ENCODE measurements at regions not wholly inside any gene's neighbourhood (a gene's known extent, or its start where the extent isn't known, plus 50 kb on each side); places are given as distances from the start of the nearest gene placed in this dataset.
"Not testable (repeated sequence)": the region's sequence is repeated elsewhere in the genome, so short reads cannot be mapped to it uniquely, and the experiment has no call there.

- H3K9me3 ChIP-seq (replicated peaks in 1 of 11), result peaks cover 15 to 43% (median 23%) of the 10 kb centered on the region in 11 experiments
- peak overlapping the region in 9 of 11 experiments; percentile 4 to 55 (median 45); a peak in 13 of 22 replicates for H3K27ac ChIP-seq
- no peak for TF ChIP-seq Cebpa-rat (IDR thresholded peaks at IDR 0.05)
- peaks cover 0 to 7% (median 0%) of the 10 kb centered on the region in 11 experiments; a peak in 1 of 22 replicates for H3K36me3 ChIP-seq
- H3K4me3 ChIP-seq, result no peak overlapping the region
- H3K4me2 ChIP-seq, result peak overlapping the region; percentile 56 to 89 (median 72)
- no peaks in the 10 kb centered on the region for H4K20me1 ChIP-seq
- peak overlapping the region in 2 of 11 experiments; percentile 16 to 37; a peak in 2 of 22 replicates for H3K9ac ChIP-seq
- H3K27me3 ChIP-seq, result no peaks in the 10 kb centered on the region
- H3K4me1 ChIP-seq, result peaks cover 32 to 81% (median 74%) of the 10 kb centered on the region in 10 experiments
These were observed 110.8 kb downstream of the ERMARD start for GRCh38 chr6:169862043-169862891.

GRCh38 chr6:169861431-169862042 lies 110.1 kb downstream of the ERMARD start:
- H3K4me3 ChIP-seq, result no peak overlapping the region; a peak in 1 of 20 replicates
- H3K9me3 ChIP-seq (replicated peaks in 1 of 11), result peaks cover 22 to 50% (median 31%) of the 10 kb centered on the region in 11 experiments
- no peaks in the 10 kb centered on the region for H3K27me3 ChIP-seq
- H3K4me1 ChIP-seq, result peaks cover 32 to 74% (median 66%) of the 10 kb centered on the region in 10 experiments
- peak overlapping the region in 8 of 11 experiments; percentile 22 to 55 (median 45); a peak in 13 of 22 replicates for H3K27ac ChIP-seq
- TF ChIP-seq Cebpa-rat (IDR thresholded peaks at IDR 0.05), result peak in 1 of 11 experiments; percentile 42; a peak in 2 of 22 replicates
- no peaks in the 10 kb centered on the region for H4K20me1 ChIP-seq
- H3K36me3 ChIP-seq, result peaks cover 0 to 7% (median 0%) of the 10 kb centered on the region in 11 experiments; a peak in 2 of 22 replicates
- H3K4me2 ChIP-seq, result peak overlapping the region; percentile 56 to 89 (median 72)
- no peak overlapping the region for H3K9ac ChIP-seq

- peak overlapping the region; percentile 64 to 93 (median 75) for H3K4me2 ChIP-seq
- no peak for TF ChIP-seq Cebpa-rat (IDR thresholded peaks at IDR 0.05)
- peaks cover 32 to 60% (median 52%) of the 10 kb centered on the region in 10 experiments for H3K4me1 ChIP-seq
- H3K27ac ChIP-seq, result peak overlapping the region in 7 of 11 experiments; percentile 1 to 61 (median 27); a peak in 8 of 22 replicates
- no peaks in the 10 kb centered on the region for H4K20me1 ChIP-seq
- H3K9me3 ChIP-seq (replicated peaks in 1 of 11), result peaks cover 29 to 55% (median 41%) of the 10 kb centered on the region in 11 experiments
- peaks cover 0 to 7% (median 0%) of the 10 kb centered on the region in 11 experiments; a peak in 2 of 22 replicates for H3K36me3 ChIP-seq
- peak overlapping the region in 1 of 10 experiments; percentile 13; a peak in 1 of 20 replicates for H3K4me3 ChIP-seq
- H3K27me3 ChIP-seq, result no peaks in the 10 kb centered on the region
- peak overlapping the region in 1 of 11 experiments; percentile 18; a peak in 2 of 22 replicates for H3K9ac ChIP-seq
These were observed 108.7 kb downstream of the ERMARD start for GRCh38 chr6:169859978-169860703.

GRCh38 chr6:169859401-169859977 lies 108.1 kb downstream of the ERMARD start:
- Histone ChIP-seq H3K4me3 (no peak overlapping the region), H3K27me3 (no peaks in the 10 kb centered on the region), H4K20me1 (no peaks in the 10 kb centered on the region), H3K9ac (0 out of 22 replicates have a peak overlapping the region, but pooled peaks of 1 of the 11 experiments have one; percentile 18), H3K4me2 (peak overlapping the region in 10 of 11 experiments; percentile 64 to 93 (median 75); a peak in 20 of 22 replicates), H3K36me3 (peaks cover 0 to 7% (median 0%) of the 10 kb centered on the region in 11 experiments; a peak in 2 of 22 replicates), H3K27ac (peak overlapping the region in 6 of 11 experiments; percentile 1 to 61 (median 27); a peak in 7 of 22 replicates), H3K4me1 (peaks cover 30 to 53% (median 46%) of the 10 kb centered on the region in 10 experiments), H3K9me3 (replicated peaks in 1 of 11) (peaks cover 31 to 59% (median 47%) of the 10 kb centered on the region in 11 experiments)
- no peak for TF ChIP-seq Cebpa-rat (IDR thresholded peaks at IDR 0.05)

- Histone ChIP-seq H3K4me1 (peaks cover 30 to 53% (median 45%) of the 10 kb centered on the region in 10 experiments), H3K9me3 (replicated peaks in 1 of 11) (peaks cover 31 to 59% (median 47%) of the 10 kb centered on the region in 11 experiments), H4K20me1 (no peaks in the 10 kb centered on the region), H3K4me2 (peak overlapping the region in 5 of 11 experiments; percentile 69 to 82 (median 75); a peak in 2 of 22 replicates), H3K27ac (peak overlapping the region in 1 of 11 experiments; percentile 54; a peak in 1 of 22 replicates), H3K27me3 (no peaks in the 10 kb centered on the region), H3K36me3 (peaks cover 0 to 7% (median 0%) of the 10 kb centered on the region in 11 experiments; a peak in 2 of 22 replicates), H3K4me3 (no peak overlapping the region), H3K9ac (no peak overlapping the region)
- no peak for TF ChIP-seq Cebpa-rat (IDR thresholded peaks at IDR 0.05)
These were observed 107.5 kb downstream of the ERMARD start for GRCh38 chr6:169858935-169859351.

- Histone ChIP-seq H3K36me3 (peaks cover 0 to 7% (median 0%) of the 10 kb centered on the region in 11 experiments; a peak in 2 of 22 replicates), H3K4me2 (no peak overlapping the region), H3K27ac (no peak overlapping the region), H3K9ac (no peak overlapping the region), H3K9me3 (replicated peaks in 1 of 11) (peaks cover 31 to 59% (median 47%) of the 10 kb centered on the region in 11 experiments), H3K27me3 (no peaks in the 10 kb centered on the region), H3K4me3 (no peak overlapping the region), H4K20me1 (no peaks in the 10 kb centered on the region), H3K4me1 (peaks cover 30 to 53% (median 45%) of the 10 kb centered on the region in 10 experiments)
- TF ChIP-seq Cebpa-rat (IDR thresholded peaks at IDR 0.05), result no peak
These were observed 107.0 kb downstream of the ERMARD start for GRCh38 chr6:169858293-169858934.

- TF ChIP-seq Cebpa-rat (IDR thresholded peaks at IDR 0.05), result no peak
- Histone ChIP-seq H3K9ac (no peak overlapping the region), H3K4me2 (no peak overlapping the region), H3K27ac (no peak overlapping the region), H3K4me3 (0 out of 20 replicates have a peak overlapping the region, but pooled peaks of 1 of the 10 experiments have one; percentile 9), H3K9me3 (replicated peaks in 1 of 11) (peaks cover 31 to 59% (median 47%) of the 10 kb centered on the region in 11 experiments), H4K20me1 (no peaks in the 10 kb centered on the region), H3K36me3 (peaks cover 0 to 7% (median 0%) of the 10 kb centered on the region in 11 experiments; a peak in 2 of 22 replicates), H3K4me1 (peaks cover 30 to 54% (median 48%) of the 10 kb centered on the region in 10 experiments), H3K27me3 (no peaks in the 10 kb centered on the region)
These were observed 106.2 kb downstream of the ERMARD start for GRCh38 chr6:169857343-169858292.

- H3K36me3 ChIP-seq, H3K9ac ChIP-seq, H3K27me3 ChIP-seq, H3K4me2 ChIP-seq, H3K27ac ChIP-seq, H4K20me1 ChIP-seq: not testable (repeated sequence)
- Histone ChIP-seq H3K4me3 (0 out of 20 replicates have a peak overlapping the region, but pooled peaks of 2 of the 10 experiments have one; percentile 9 to 18), H3K9me3 (replicated peaks in 1 of 11) (peaks cover 31 to 59% (median 47%) of the 10 kb centered on the region in 11 experiments), H3K4me1 (peaks cover 30 to 54% (median 47%) of the 10 kb centered on the region in 10 experiments)
These were observed 105.3 kb downstream of the ERMARD start for GRCh38 chr6:169856442-169857342.
